Adipocyte (in vitro differentiated cells): ENCODE measurements at regions not wholly inside any gene's neighbourhood (a gene's known extent, or its start where the extent isn't known, plus 50 kb on each side); places are given as distances from the start of the nearest gene placed in this dataset.

ENCODE experiments used
- DNase-seq: peaks from one replicate; pipeline ENCODE4 v3.0.0-alpha.2; 2015; ENCODE audit warnings: low read depth
- H3K27me3 ChIP-seq: replicated peaks from 2 replicates; pipeline ENCODE4 v1.7.0; 2013; ENCODE audit warnings: mild to moderate bottlenecking, low read length, moderate library complexity; ENCODE audit not compliant: control insufficient read depth, insufficient read depth
- H3K36me3 ChIP-seq: 2 replicates; pipeline ENCODE4 v1.7.0; 2013; ENCODE audit warnings: low read length, mild to moderate bottlenecking, moderate library complexity; ENCODE audit not compliant: control insufficient read depth, insufficient read depth, severe bottlenecking
- H3K4me1 ChIP-seq: 2 replicates; pipeline ENCODE4 v1.7.0; 2013; ENCODE audit warnings: mild to moderate bottlenecking, low read length, moderate library complexity; ENCODE audit not compliant: control insufficient read depth, insufficient read depth
- H3K4me3 ChIP-seq: 2 replicates; pipeline ENCODE4 v1.7.0; 2013; ENCODE audit warnings: mild to moderate bottlenecking, low read length, moderate library complexity
- H3K9ac ChIP-seq: 2 replicates; pipeline ENCODE4 v1.7.0; 2013; ENCODE audit warnings: mild to moderate bottlenecking, low read length, moderate library complexity
- H3K9me3 ChIP-seq: 2 replicates; pipeline ENCODE4 v1.7.0; 2013; ENCODE audit warnings: mild to moderate bottlenecking, low read length, moderate library complexity; ENCODE audit not compliant: control insufficient read depth

GRCh38 chr7:91343420-91343960 is 79.3 kb downstream of the FZD1 start:
- Histone ChIP-seq H3K36me3 (no peaks in the 10 kb centered on the region), H3K9ac (no peak overlapping the region), H3K4me3 (no peak overlapping the region), H3K4me1 (peaks cover 6% of the 10 kb centered on the region), H3K9me3 (no peaks in the 10 kb centered on the region), H3K27me3 (peaks cover 3% of the 10 kb centered on the region)
- no peak for DNase-seq

DNA sequence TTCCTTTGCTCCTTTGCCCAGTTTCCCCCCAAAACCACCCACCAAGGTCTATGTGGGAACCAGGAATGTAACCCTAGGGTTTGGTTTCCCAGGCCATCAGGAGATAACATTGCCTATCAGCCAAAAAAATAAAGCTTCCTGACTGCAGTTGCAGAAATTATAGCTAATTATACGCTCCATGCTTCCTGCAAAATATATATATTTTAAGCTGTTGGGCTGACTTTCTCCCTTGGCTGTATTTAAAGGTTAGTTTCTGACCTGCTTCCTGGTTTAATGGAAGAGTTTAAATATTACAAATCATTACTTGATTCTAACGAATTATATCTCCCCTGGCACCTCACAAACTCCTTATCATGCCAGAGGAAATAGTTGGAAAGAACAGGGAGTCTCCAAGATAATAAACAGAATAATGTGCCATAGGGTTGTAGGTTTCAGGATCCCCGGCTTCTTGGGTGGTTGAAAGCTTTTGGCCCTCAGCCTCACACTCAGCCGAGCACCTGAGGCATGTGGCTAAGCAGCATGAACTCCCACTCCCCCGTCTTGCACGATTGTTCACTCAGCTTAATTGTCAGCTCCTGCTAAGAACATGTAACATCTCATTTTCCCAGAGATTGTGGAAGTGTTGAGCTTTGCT is 79.9 kb downstream of the FZD1 start:
- Histone ChIP-seq H3K9me3 (no peaks in the 10 kb centered on the region), H3K9ac (no peak overlapping the region), H3K4me3 (no peak overlapping the region), H3K27me3 (peaks cover 3% of the 10 kb centered on the region), H3K4me1 (peaks cover 12% of the 10 kb centered on the region), H3K36me3 (no peaks in the 10 kb centered on the region)
- DNase-seq: no peak

DNA sequence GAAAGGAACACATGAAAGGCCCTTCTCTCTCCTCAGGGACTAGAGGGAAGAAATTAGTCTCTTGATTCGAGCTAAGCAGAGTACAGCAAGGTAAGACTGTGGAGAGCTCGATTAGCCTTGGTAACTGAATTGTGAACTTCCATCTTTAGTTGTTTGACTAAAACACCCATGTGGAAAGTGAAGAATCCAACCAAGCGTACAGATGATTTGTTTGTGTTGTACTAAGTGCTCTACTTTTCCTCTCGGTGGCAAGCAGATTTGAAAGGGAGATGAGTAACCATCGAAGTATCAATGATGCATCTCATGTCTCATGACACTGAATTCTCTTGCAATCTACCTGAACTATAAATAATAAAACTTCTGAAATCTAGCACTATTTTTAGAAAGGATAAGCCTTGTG is 80.7 kb downstream of the FZD1 start:
- Histone ChIP-seq H3K36me3 (no peaks in the 10 kb centered on the region), H3K4me3 (no peak overlapping the region), H3K9me3 (no peaks in the 10 kb centered on the region), H3K4me1 (peaks cover 15% of the 10 kb centered on the region), H3K9ac (no peak overlapping the region), H3K27me3 (peaks cover 3% of the 10 kb centered on the region)
- DNase-seq: no peak

DNA sequence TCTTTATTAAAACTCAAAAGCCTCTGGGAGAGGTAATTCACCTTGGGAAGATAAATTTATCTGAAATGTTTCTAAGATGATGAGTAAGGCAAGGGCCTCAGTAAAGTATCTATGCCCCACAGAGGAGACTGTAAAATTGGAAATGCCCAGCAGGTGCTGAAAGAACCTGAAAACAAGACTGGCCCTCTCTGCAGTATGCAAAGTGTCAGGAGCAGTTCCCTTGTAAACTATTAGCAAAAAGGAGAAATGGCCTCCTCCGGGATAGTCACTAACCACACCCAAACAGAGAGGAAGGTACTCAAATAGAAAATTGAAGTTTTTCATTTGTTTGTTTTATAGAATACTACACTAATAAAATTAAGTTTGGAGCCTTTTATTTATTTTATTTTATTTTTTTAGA is 81.2 kb downstream of the FZD1 start:
- peaks cover 15% of the 10 kb centered on the region for H3K4me1 ChIP-seq
- no peak overlapping the region for H3K9ac ChIP-seq
- no peaks in the 10 kb centered on the region for H3K36me3 ChIP-seq
- no peak for DNase-seq
- H3K9me3 ChIP-seq: no peaks in the 10 kb centered on the region
- no peak overlapping the region for H3K4me3 ChIP-seq
- peaks cover 1% of the 10 kb centered on the region for H3K27me3 ChIP-seq

DNA sequence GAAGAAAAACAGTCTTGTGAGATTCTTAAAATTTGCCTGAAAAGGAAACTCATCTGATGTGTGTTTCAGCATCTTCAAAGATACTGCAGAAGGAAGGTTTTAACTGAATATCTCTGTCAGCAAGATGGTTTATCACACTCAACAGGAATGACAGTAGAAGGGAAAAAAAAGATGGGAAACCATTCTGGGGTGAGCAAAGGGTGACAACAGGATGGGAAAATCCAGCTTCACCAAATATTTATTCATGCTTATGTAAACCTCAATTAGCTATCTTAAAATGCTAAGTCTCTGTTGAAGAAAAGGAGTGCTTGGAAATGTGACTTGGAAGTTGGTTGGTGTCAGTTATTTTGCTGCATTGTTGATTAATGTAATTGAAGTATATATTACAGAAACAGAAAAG is 82.2 kb downstream of the FZD1 start:
- Histone ChIP-seq H3K4me1 (peaks cover 18% of the 10 kb centered on the region), H3K9me3 (no peaks in the 10 kb centered on the region), H3K4me3 (no peak overlapping the region), H3K27me3 (no peaks in the 10 kb centered on the region), H3K36me3 (no peaks in the 10 kb centered on the region), H3K9ac (no peak overlapping the region)
- DNase-seq: no peak

DNA sequence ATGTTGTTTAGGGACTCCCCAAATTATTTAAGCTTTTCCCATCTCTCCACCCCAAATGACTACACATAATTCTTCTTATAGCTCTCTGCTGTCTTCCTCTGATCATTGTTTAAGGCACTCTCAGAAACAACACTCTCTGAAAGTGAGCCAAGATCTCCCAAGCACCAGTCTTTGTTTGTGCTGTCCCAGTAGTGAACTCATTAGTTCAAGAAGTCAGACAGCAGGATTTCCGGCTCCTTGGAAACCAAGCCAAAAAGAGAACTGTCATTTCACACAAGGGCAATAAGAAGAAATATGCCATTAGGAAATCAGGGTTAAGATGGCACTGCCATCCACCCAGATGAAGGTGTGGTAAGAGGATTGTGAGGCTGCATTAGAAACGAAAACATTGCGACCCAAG is 83.1 kb downstream of the FZD1 start:
- Histone ChIP-seq H3K36me3 (no peaks in the 10 kb centered on the region), H3K9me3 (no peaks in the 10 kb centered on the region), H3K4me3 (no peak overlapping the region), H3K27me3 (no peaks in the 10 kb centered on the region), H3K9ac (no peak overlapping the region), H3K4me1 (peaks cover 22% of the 10 kb centered on the region)
- DNase-seq: no peak

DNA sequence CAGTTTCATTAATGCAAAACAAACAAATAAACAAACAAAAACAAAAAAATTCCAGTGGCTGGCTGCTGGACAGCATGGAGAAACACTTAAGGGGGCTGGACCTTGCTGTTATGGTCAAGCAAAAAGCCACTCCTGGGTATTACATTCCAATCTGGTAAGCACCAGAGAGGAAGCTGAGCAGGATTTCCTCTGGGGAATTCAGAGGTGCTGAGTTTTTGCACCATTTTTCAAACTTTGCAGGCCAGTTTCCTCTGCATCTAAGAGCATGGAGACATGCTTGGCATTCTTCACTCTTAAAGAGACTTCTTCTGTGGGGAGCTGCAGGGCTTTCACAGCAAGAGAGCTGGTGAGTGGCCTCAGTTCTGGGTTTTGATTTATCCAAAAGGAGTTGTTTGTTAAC is 84.5 kb downstream of the FZD1 start:
- Histone ChIP-seq H3K9ac (no peak overlapping the region), H3K27me3 (no peaks in the 10 kb centered on the region), H3K4me3 (no peak overlapping the region), H3K4me1 (peaks cover 22% of the 10 kb centered on the region), H3K36me3 (no peaks in the 10 kb centered on the region), H3K9me3 (no peaks in the 10 kb centered on the region)
- DNase-seq: peak; percentile 19

- peaks cover 22% of the 10 kb centered on the region for H3K4me1 ChIP-seq
- H3K36me3 ChIP-seq: no peaks in the 10 kb centered on the region
- H3K9me3 ChIP-seq: no peaks in the 10 kb centered on the region
- no peak overlapping the region for H3K9ac ChIP-seq
- peak; percentile 3 for DNase-seq
- no peaks in the 10 kb centered on the region for H3K27me3 ChIP-seq
- H3K4me3 ChIP-seq: no peak overlapping the region
These were observed 87.1 kb downstream of the FZD1 start for GRCh38 chr7:91351374-91351773.

- H3K27me3 ChIP-seq: no peaks in the 10 kb centered on the region
- no peaks in the 10 kb centered on the region for H3K9me3 ChIP-seq
- no peak overlapping the region for H3K9ac ChIP-seq
- peaks cover 20% of the 10 kb centered on the region for H3K4me1 ChIP-seq
- no peaks in the 10 kb centered on the region for H3K36me3 ChIP-seq
- DNase-seq: no peak
- H3K4me3 ChIP-seq: no peak overlapping the region
These were observed 87.9 kb downstream of the FZD1 start for GRCh38 chr7:91352091-91352490.

- no peak for DNase-seq
- Histone ChIP-seq H3K36me3 (no peaks in the 10 kb centered on the region), H3K9ac (no peak overlapping the region), H3K4me3 (no peak overlapping the region), H3K9me3 (no peaks in the 10 kb centered on the region), H3K4me1 (peaks cover 19% of the 10 kb centered on the region), H3K27me3 (no peaks in the 10 kb centered on the region)
These were observed 89.6 kb downstream of the FZD1 start for GRCh38 chr7:91353848-91354247.

DNA sequence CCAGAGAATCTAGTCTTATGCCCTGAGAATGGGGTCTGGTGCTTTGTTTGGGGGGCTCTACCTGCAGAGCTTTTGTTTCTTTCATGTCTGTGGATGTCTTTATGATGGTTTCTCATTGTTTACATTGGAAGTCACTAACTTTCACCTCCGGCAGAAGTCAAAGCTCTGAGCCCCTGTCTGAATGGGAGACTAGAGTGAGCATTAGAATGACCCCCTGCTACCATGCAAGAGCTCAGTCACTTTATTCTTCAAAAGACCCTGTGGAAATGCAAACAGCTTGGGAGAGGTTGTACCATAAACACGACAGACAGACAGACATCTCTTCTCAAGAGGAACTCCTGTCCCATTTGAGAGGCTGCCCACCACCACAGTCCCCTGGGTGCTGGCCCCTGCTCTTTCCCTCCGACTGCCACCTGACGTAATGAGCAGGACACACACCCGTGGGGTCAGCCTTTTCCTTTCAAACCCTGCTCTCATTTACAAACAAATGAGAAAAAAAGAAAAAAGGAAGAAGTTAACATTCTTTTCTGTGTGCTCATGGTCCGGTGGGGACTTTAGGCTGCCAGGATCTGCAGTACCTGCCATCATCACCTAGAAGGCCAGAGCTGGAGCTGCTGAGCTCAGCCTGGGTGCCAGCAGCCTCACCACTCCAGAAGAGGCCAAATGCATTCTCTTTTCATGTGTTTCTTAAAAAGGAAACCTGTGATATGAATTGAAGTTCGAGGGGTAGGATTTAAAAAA is 91.6 kb downstream of the FZD1 start:
- H3K4me1 ChIP-seq: peaks cover 14% of the 10 kb centered on the region
- no peaks in the 10 kb centered on the region for H3K36me3 ChIP-seq
- no peaks in the 10 kb centered on the region for H3K27me3 ChIP-seq
- no peak overlapping the region for H3K9ac ChIP-seq
- H3K4me3 ChIP-seq: no peak overlapping the region
- DNase-seq: no peak
- no peaks in the 10 kb centered on the region for H3K9me3 ChIP-seq
